ENCODE measurements at regions not wholly inside any gene's neighbourhood (a gene's known extent, or its start where the extent isn't known, plus 50 kb on each side); places are given as distances from the start of the nearest gene placed in this dataset.

DNA sequence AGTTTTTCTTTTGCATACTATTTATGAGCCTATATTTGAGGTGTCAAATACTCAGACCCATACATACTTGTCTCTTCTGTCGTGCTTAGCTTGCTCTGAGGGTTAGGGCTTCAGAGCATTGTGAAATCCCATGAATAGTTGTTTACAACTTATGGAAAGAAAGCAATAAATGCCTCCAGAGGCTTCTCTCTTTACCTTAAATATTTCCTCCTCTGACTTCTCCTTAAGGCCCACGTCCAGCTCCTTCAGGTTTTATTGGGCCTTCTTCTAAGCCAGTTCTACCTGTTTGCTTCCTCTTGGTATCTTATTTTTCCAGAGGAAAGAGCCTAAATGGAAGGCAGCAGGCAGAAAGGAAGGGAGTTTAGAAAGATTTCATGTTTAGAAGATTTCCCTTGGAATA is 218.6 kb downstream of the SPTSSA start:
- Histone ChIP-seq H3K9me3 (no peaks in the 10 kb centered on the region), H3K27ac (no peak overlapping the region), H3K4me1 (no peaks in the 10 kb centered on the region), H3K4me3 (no peak overlapping the region), H3K4me2 (no peak overlapping the region)
- ATAC-seq (no peak), DNase-seq (ENCODE audit: low read depth in 1 of 2, low spot score in 1 of 2) (no peak), FAIRE-seq (no peak)
- 9% methylated on average over 2 of the region's 2 CpGs for WGBS (ENCODE audit: missing lambda C conversion rate)
- ChIA-PET CTCF (interaction anchor here (0.6 kb wide), 1 partner anchor 78 kb away, joined by 3 read pairs; no protein-coding TSS in a partner anchor), POLR2A (no interaction called here)
- TF ChIP-seq NPAS2 (CRISPR knock-in tag; IDR thresholded peaks at IDR 0.05; ENCODE audit: borderline replicate concordance) (no peak), ZSCAN20 (CRISPR knock-in tag; IDR thresholded peaks at IDR 0.05) (no peak)

DNA sequence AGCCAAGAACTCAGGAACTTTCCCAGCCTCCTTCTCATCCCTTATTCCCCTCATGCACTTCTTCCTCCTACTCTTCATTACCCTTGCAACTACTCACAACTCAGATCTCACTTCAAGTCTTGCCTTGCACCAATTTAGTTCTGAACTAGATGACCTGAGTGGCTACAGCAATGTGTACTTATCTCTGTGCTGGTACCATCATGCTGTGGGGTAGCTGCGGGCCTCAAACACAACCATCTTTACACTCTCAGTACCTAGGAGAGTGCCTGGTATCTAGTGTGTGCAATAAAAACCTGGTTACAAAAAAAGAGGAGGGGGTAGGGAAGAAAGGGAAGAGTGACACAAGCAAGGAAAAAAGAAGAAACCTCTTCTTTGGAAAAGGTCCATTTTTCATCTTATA is 219.0 kb downstream of the SPTSSA start:
- ChIA-PET POLR2A (no interaction called here), CTCF (interaction anchor here (1.2 kb wide), 1 partner anchor 15 kb away, joined by 3 read pairs; no protein-coding TSS in a partner anchor)
- ATAC-seq (no peak), DNase-seq (ENCODE audit: low read depth in 1 of 2, low spot score in 1 of 2) (no peak), FAIRE-seq (no peak)
- TF ChIP-seq POLR2AphosphoS2 (conservative IDR thresholded peaks at IDR 0.05; ENCODE audit: low read length) (no peak), HEYL (CRISPR knock-in tag; IDR thresholded peaks at IDR 0.05) (no peak), EP300 (IDR thresholded peaks at IDR 0.05) (no peak), HOXA7 (CRISPR knock-in tag; IDR thresholded peaks at IDR 0.05) (no peak), RNF2 (IDR thresholded peaks at IDR 0.05; ENCODE audit: borderline replicate concordance, low read depth) (no peak), EHMT2 (IDR thresholded peaks at IDR 0.05; ENCODE audit: low read depth) (no peak), KDM5A (IDR thresholded peaks at IDR 0.05) (no peak), RAD21 (conservative IDR thresholded peaks at IDR 0.05 in 1 of 2, IDR thresholded peaks at IDR 0.05 in 1 of 2) (no peak), ZFP36 (IDR thresholded peaks at IDR 0.05; ENCODE audit: borderline replicate concordance, partially characterized antibody) (no peak)
- TF ChIP-seq, protein P1, sequence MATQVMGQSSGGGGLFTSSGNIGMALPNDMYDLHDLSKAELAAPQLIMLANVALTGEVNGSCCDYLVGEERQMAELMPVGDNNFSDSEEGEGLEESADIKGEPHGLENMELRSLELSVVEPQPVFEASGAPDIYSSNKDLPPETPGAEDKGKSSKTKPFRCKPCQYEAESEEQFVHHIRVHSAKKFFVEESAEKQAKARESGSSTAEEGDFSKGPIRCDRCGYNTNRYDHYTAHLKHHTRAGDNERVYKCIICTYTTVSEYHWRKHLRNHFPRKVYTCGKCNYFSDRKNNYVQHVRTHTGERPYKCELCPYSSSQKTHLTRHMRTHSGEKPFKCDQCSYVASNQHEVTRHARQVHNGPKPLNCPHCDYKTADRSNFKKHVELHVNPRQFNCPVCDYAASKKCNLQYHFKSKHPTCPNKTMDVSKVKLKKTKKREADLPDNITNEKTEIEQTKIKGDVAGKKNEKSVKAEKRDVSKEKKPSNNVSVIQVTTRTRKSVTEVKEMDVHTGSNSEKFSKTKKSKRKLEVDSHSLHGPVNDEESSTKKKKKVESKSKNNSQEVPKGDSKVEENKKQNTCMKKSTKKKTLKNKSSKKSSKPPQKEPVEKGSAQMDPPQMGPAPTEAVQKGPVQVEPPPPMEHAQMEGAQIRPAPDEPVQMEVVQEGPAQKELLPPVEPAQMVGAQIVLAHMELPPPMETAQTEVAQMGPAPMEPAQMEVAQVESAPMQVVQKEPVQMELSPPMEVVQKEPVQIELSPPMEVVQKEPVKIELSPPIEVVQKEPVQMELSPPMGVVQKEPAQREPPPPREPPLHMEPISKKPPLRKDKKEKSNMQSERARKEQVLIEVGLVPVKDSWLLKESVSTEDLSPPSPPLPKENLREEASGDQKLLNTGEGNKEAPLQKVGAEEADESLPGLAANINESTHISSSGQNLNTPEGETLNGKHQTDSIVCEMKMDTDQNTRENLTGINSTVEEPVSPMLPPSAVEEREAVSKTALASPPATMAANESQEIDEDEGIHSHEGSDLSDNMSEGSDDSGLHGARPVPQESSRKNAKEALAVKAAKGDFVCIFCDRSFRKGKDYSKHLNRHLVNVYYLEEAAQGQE (IDR thresholded peaks at IDR 0.05): no peak
- TF ChIP-seq, protein P2, sequence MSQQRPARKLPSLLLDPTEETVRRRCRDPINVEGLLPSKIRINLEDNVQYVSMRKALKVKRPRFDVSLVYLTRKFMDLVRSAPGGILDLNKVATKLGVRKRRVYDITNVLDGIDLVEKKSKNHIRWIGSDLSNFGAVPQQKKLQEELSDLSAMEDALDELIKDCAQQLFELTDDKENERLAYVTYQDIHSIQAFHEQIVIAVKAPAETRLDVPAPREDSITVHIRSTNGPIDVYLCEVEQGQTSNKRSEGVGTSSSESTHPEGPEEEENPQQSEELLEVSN (IDR thresholded peaks at IDR 0.05; ENCODE audit: borderline replicate concordance, low read depth): no peak
- Histone ChIP-seq H3K27ac (no peak overlapping the region), H3K4me2 (no peak overlapping the region), H3K9me3 (no peaks in the 10 kb centered on the region), H3K4me3 (no peak overlapping the region), H3K4me1 (peaks cover under 1% of the 10 kb centered on the region; the same call in 1 of the 3 replicates)
- WGBS (ENCODE audit: missing lambda C conversion rate): 10% methylated on average over 1 of the region's 1 CpG

DNA sequence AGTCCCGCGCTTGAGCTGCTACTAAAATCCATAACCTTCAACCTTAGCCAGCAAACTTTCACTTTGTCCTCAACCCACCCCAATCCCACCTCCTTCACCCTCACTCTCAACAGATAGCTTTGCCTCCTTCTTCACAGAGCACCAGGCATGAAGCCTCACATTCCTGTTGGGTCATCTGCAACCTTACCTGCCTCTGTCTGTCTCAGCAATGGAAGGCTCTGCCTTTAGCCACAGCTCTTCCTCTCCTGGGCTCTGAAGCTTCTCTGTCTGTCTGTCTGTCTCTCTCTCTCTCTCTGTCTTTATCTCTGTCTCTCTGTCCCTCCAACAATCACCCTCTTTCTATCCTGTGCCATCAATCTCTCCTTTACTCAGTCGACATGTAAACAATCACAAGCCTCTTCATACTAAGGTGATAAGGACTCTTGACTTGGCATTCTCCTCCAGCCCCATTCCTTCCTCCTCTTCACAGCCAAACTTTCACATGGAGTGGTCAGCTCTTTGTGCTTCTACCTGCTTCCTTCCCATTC is 220.8 kb downstream of the SPTSSA start:
- Histone ChIP-seq H3K4me3 (no peak overlapping the region), H3K27ac (no peak overlapping the region), H3K4me2 (no peak overlapping the region), H3K9me3 (no peaks in the 10 kb centered on the region), H3K4me1 (peaks cover 14% of the 10 kb centered on the region; the same call in 2 of the 3 replicates)
- no peak for ATAC-seq
- no peak for TF ChIP-seq ZNF302 (CRISPR knock-in tag; IDR thresholded peaks at IDR 0.05)
- no peak for TF ChIP-seq HOXA7 (CRISPR knock-in tag; IDR thresholded peaks at IDR 0.05)
- TF ChIP-seq FOSB (CRISPR knock-in tag; IDR thresholded peaks at IDR 0.05): no peak
- TF ChIP-seq BHLHE40 (IDR thresholded peaks at IDR 0.05; ENCODE audit: low read depth, low read length): no peak
- no peak for TF ChIP-seq JUNB (IDR thresholded peaks at IDR 0.05)
- TF ChIP-seq KDM5A (IDR thresholded peaks at IDR 0.05): no peak
- TF ChIP-seq SREBF2 (IDR thresholded peaks at IDR 0.05): no peak
- TF ChIP-seq TFCP2L1 (CRISPR knock-in tag; IDR thresholded peaks at IDR 0.05): no peak
- no peak for TF ChIP-seq NFE2L2 (conservative IDR thresholded peaks at IDR 0.05; ENCODE audit: low read length)
- no peak for TF ChIP-seq EHF (CRISPR knock-in tag; IDR thresholded peaks at IDR 0.05)
- TF ChIP-seq GATA3 (IDR thresholded peaks at IDR 0.05; ENCODE audit: borderline replicate concordance): no peak
- TF ChIP-seq KDM1A (IDR thresholded peaks at IDR 0.05; ENCODE audit: low read depth): no peak
- TF ChIP-seq ESRRA (IDR thresholded peaks at IDR 0.05; ENCODE audit: borderline replicate concordance, low read length): no peak
- TF ChIP-seq, protein P3, sequence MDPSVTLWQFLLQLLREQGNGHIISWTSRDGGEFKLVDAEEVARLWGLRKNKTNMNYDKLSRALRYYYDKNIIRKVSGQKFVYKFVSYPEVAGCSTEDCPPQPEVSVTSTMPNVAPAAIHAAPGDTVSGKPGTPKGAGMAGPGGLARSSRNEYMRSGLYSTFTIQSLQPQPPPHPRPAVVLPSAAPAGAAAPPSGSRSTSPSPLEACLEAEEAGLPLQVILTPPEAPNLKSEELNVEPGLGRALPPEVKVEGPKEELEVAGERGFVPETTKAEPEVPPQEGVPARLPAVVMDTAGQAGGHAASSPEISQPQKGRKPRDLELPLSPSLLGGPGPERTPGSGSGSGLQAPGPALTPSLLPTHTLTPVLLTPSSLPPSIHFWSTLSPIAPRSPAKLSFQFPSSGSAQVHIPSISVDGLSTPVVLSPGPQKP (IDR thresholded peaks at IDR 0.05; ENCODE audit: low read depth, low read length): no peak
- no peak for TF ChIP-seq CBX2 (IDR thresholded peaks at IDR 0.05; ENCODE audit: borderline replicate concordance, low read depth)
- TF ChIP-seq POLR2AphosphoS2 (conservative IDR thresholded peaks at IDR 0.05; ENCODE audit: low read length): no peak
- TF ChIP-seq MAFK (IDR thresholded peaks at IDR 0.05; ENCODE audit: partially characterized antibody): no peak
- no peak for TF ChIP-seq HEYL (CRISPR knock-in tag; IDR thresholded peaks at IDR 0.05)
- TF ChIP-seq RARB (CRISPR knock-in tag; IDR thresholded peaks at IDR 0.05): no peak
- ChIA-PET CTCF (interaction anchor here (0.7 to 4.5 kb wide), 4 partner anchors 12 to 392 kb away, joined by 3 to 24 read pairs (median 4); no protein-coding TSS in a partner anchor), POLR2A (no interaction called here)
- no peak for FAIRE-seq
- DNase-seq (ENCODE audit: low read depth in 1 of 2, low spot score in 1 of 2): no peak
- 76% methylated on average over 3 of the region's 3 CpGs for WGBS (ENCODE audit: missing lambda C conversion rate)
